HG02981 (cell line): ENCODE measurements at regions not wholly inside any gene's neighbourhood (a gene's known extent, or its start where the extent isn't known, plus 50 kb on each side); places are given as distances from the start of the nearest gene placed in this dataset.
"Not testable (repeated sequence)": the region's sequence is repeated elsewhere in the genome, so short reads cannot be mapped to it uniquely, and the experiment has no call there.

Source experiments
- ATAC-seq: cut with Tn5 transposase; IDR thresholded peaks from one replicate; pipeline ENCODE4 v1.9.1; 2021; ENCODE audit warnings: mild to moderate bottlenecking, moderate library complexity; ENCODE audit not compliant: unreplicated experiment

- not testable (repeated sequence) for ATAC-seq
Measured at GRCh38 chr12:124373701-124374100, 78.8 kb downstream of the RFLNA start.

DNA sequence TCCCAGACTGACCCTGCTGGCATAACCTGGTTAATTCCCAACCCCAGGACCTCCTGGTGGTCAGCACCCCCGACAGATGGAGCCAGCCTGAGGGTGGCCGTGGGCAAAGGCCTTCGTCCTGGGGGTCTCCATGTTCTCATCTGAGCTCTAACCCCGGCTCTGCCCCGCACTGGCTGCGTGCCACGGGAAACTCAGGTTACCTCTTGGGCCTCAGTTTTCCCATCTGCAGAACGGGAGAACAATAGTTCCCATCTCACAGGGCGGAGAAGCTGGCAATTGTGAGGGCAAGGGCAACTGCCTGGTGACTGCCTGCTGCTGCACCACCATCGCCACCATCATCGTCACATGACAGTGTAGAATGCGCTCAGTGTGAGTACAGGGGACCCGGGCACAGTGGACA, 77.9 kb downstream of the RFLNA start:
- ATAC-seq: no peak

DNA sequence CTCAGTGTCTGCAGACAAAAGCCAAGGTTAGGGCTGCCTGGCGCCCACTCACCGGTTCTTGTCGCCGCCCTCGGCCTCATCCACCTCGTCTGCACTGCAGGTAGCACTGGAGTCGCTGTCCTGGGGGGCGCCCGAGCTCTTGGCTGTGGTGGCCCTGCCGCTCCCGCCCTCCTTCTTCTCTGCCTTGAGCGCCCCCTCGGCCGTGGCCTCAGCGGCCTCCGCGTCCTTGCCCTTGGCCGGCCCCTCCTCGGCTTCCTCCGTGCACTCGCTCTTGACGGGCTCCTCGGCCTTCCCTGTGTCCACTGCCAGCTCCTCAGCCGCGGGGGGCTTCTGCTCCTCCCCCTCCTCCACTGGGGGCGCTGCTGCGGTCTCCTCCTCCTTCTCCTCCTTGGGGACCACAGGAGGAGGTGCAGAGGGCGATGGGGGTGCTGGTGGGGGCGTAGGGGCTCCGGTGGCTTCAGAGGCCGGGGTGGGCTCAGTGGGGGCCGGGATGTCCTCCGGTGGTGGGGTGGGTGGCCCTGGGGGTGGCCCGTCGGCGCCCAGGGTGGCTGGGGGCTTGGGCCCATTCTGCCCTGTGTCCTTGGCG, 77.2 kb downstream of the RFLNA start:
- ATAC-seq: no peak

- ATAC-seq: no peak
Measured at GRCh38 chr12:124371366-124371765, 76.5 kb downstream of the RFLNA start.

GRCh38 chr12:124370851-124371250, 76.0 kb downstream of the RFLNA start:
- ATAC-seq: no peak

GRCh38 chr12:124370384-124370783, 75.5 kb downstream of the RFLNA start:
- ATAC-seq: no peak

GRCh38 chr12:124369827-124370378, 75.0 kb downstream of the RFLNA start:
- ATAC-seq: no peak

DNA sequence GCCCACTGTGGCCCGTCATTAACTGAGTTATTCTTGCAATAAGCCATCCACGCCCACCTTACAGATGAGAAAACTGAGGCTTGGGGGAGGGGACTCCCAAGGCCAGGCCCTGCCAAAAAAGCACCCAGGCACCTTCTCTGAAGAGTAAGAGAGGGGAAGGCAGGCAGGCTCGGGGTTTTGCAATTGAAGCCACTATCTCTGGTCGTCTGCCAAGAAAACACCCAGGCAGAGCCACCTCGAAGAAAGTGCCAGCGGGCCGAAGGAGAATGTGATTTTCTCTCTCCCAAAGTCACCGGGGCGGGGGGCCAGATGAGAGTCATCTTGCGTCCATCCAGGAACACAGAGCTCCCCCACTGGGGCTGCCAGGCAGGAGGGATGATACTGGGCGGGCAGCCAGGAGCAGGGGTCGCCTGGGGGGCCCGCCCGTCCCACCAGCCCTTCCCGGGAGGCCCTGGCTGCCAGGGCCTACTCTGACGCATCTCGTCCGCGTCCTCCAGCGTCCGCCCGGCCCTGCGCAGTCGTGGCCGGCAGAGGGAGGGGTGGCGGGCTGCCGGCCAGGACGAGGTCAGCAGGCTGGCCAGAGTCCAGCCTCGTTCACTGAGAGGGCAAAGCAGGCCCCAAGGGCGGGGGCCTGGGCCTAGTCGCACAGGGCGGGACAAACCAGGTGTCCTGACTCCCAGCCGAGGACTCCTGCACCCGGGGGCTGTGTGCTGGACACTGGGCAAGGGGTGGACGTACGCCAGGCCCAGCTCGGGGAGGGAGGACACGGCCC, 74.3 kb downstream of the RFLNA start:
- no peak for ATAC-seq

GRCh38 chr12:124368421-124369032, 73.6 kb downstream of the RFLNA start:
- no peak for ATAC-seq

GRCh38 chr12:124365726-124366430, 71.0 kb downstream of the RFLNA start:
- no peak for ATAC-seq
